Colonic mucosa (tissue), 4 donors: ENCODE measurements at regions not wholly inside any gene's neighbourhood (a gene's known extent, or its start where the extent isn't known, plus 50 kb on each side); places are given as distances from the start of the nearest gene placed in this dataset.
"Not testable (repeated sequence)": the region's sequence is repeated elsewhere in the genome, so short reads cannot be mapped to it uniquely, and the experiment has no call there.

Experiments used
- DNase-seq: peaks from one replicate; pipeline ENCODE4 v3.0.0-alpha.2; 2020
- H3K27ac ChIP-seq: fragments of 200-600 bp; one replicate; pipeline ENCODE4 v1.8.0; 2021
- H3K27me3 ChIP-seq: fragments of 200-600 bp; one replicate; pipeline ENCODE4 v1.8.0; 2021
- H3K36me3 ChIP-seq: fragments of 200-600 bp; one replicate; pipeline ENCODE4 v1.8.0; 2021
- H3K4me1 ChIP-seq: fragments of 200-600 bp; one replicate; pipeline ENCODE4 v1.8.0; 2021; ENCODE audit warnings: mild to moderate bottlenecking
- H3K4me3 ChIP-seq: fragments of 200-600 bp; one replicate; pipeline ENCODE4 v1.8.0; 2021
- H3K9ac ChIP-seq, 2 donors: one replicate each; pipeline ENCODE4 v1.7.0; 2013; ENCODE audit warnings: control low read depth in 2 of 2, low read depth in 2 of 2, low read length in 2 of 2
- H3K9me3 ChIP-seq: fragments of 200-600 bp; one replicate; pipeline ENCODE4 v1.8.0; 2021
- CTCF ChIP-seq: fragments of 200-600 bp; IDR thresholded peaks from one replicate; pipeline ENCODE4 v1.8.0; 2022; ENCODE audit warnings: antibody characterized with exemption, mild to moderate bottlenecking
- intact Hi-C: fragments of 100-400 bp; cut with DNase I; formaldehyde crosslinking; loops from one replicate; pipeline ENCODE4 v1.14.1; 2022
- donor health status: healthy.
- donor health status: DM: no; HTN: no; CAD: no.
- donor health status: DM: no; HTN: no; CAD: no.

DNA sequence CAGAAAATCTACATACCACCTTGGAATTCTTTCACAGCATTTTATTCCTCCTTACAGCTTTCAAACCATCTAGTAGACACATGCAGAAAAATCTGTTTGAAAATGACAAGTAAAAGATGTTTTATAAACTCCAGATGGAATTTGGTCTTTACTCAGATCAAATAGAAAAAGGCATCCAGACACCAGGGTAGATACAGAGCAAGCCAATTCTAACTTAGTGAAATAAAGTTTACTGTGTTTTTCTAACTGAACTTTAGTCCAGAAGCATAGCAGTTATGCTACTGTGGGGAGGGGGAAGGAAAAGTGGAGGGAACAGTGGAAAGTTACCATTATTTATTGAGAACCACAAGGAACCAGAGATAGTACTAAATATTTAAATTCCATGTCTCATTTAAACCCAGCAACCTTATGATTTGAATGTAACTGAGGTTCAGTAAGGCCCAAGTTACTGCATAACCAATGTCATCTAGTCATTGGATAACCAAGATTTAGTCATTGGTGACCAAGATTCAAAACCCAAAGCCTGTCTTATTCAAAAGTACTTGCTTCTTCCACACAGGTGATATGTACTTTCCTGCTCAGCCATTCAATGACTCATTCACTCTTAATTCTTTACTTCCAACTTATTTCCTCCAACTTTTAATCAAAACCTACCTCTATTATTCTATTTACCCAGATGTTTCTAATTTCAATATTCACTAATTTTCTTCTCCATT is 57.7 kb downstream of the RAD51AP2 start:
- intact Hi-C loops: no loop called here
- H3K4me1 ChIP-seq: no peaks in the 10 kb centered on the region
- H3K9ac ChIP-seq: no peak overlapping the region
- H3K27ac ChIP-seq: no peak overlapping the region
- no peaks in the 10 kb centered on the region for H3K36me3 ChIP-seq
- no peaks in the 10 kb centered on the region for H3K9me3 ChIP-seq
- no peaks in the 10 kb centered on the region for H3K27me3 ChIP-seq
- TF ChIP-seq CTCF: no peak
- no peak for DNase-seq
- H3K4me3 ChIP-seq: no peak overlapping the region

GRCh38 chr2:17455343-17455742 is 62.9 kb downstream of the RAD51AP2 start:
- intact Hi-C loops: no loop called here
- no peaks in the 10 kb centered on the region for H3K4me1 ChIP-seq
- H3K36me3 ChIP-seq: no peaks in the 10 kb centered on the region
- no peak overlapping the region for H3K4me3 ChIP-seq
- no peak overlapping the region for H3K9ac ChIP-seq
- DNase-seq: no peak
- TF ChIP-seq CTCF: no peak
- no peaks in the 10 kb centered on the region for H3K27me3 ChIP-seq
- H3K9me3 ChIP-seq: no peaks in the 10 kb centered on the region
- H3K27ac ChIP-seq: no peak overlapping the region

- H3K4me1 ChIP-seq, DNase-seq, H3K27me3 ChIP-seq, intact Hi-C loops, H3K4me3 ChIP-seq, H3K9ac ChIP-seq, H3K9me3 ChIP-seq, H3K36me3 ChIP-seq, H3K27ac ChIP-seq: not testable (repeated sequence)
These were observed 72.0 kb downstream of the RAD51AP2 start for GRCh38 chr2:17446191-17446590.

DNA sequence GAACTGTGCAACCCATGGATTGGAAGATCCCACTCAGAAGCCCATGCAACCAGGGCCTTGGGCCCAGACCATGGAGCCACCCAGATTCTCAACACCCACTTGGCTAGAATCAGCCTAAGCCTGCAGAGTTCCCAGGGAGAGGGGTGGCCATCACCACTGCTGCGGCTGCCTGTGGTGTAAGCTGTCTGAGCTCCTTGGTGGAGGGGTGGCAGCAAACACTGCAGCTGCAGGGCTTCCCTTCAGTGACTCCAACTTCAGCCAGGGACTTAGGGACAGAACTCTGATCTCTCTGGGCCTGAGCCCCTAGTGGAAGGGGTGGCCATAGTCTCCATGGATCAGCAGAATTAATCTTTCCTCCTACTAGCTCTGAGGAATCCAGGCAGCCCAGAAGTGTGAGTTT is 72.5 kb downstream of the RAD51AP2 start:
- DNase-seq: no peak

DNA sequence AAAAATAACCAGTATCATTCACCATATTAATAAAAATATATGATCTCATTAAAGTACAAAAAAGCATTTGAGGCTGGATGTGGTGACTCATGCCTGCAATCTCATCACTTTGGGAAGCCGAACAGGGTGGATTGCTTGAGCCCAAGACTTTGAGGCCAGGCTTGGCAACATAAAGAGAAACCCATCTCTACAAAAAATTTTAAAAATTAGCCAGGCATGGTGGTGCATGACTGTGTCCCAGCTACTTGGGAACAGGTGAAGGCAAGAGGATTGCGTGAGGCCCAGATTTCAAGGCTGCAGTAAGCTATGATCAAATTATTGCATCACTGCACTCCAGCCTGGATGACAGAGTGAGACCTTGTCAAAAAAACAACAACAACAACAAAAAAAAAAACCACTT is 75.9 kb downstream of the RAD51AP2 start:
- DNase-seq: no peak
- intact Hi-C loops: no loop called here
- Histone ChIP-seq H3K27me3 (no peaks in the 10 kb centered on the region), H3K27ac (no peak overlapping the region), H3K9me3 (no peaks in the 10 kb centered on the region), H3K9ac (no peak overlapping the region), H3K4me3 (no peak overlapping the region), H3K4me1 (no peaks in the 10 kb centered on the region), H3K36me3 (no peaks in the 10 kb centered on the region)
- TF ChIP-seq CTCF: no peak

More for the DNA sequence above, 72.5 kb downstream of the RAD51AP2 start:
- Histone ChIP-seq H3K4me1 (no peaks in the 10 kb centered on the region), H3K27ac (no peak overlapping the region), H3K36me3 (no peaks in the 10 kb centered on the region), H3K27me3 (no peaks in the 10 kb centered on the region), H3K4me3 (no peak overlapping the region), H3K9me3 (no peaks in the 10 kb centered on the region), H3K9ac (no peak overlapping the region)
- TF ChIP-seq CTCF: no peak
- intact Hi-C loops: no loop called here

DNA sequence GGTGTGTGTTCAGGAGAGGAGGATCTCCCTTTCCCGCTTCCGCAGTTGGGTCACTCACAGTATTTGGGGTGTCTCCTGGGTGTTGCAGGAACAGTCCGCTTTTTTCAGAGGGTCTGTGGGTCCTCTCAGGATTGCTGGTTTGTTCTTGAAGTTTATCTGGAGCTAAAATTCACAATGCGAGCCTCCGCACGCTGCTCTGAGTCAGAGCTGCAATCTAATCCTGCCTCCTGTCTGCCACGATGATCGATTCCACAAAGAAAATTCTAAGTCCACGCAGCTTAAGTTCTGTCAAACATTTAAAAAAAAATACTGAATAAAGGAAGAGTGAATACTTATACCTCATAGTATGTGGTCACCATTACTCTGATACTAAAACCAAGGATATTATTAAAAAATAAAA is 76.5 kb downstream of the RAD51AP2 start:
- H3K9ac ChIP-seq: no peak overlapping the region
- intact Hi-C loops: no loop called here
- H3K27me3 ChIP-seq: no peaks in the 10 kb centered on the region
- no peaks in the 10 kb centered on the region for H3K9me3 ChIP-seq
- DNase-seq: no peak
- H3K36me3 ChIP-seq: no peaks in the 10 kb centered on the region
- H3K4me3 ChIP-seq: no peak overlapping the region
- TF ChIP-seq CTCF: no peak
- no peaks in the 10 kb centered on the region for H3K4me1 ChIP-seq
- no peak overlapping the region for H3K27ac ChIP-seq
